ENCODE measurements at regions not wholly inside any gene's neighbourhood (a gene's known extent, or its start where the extent isn't known, plus 50 kb on each side); places are given as distances from the start of the nearest gene placed in this dataset.
"Not testable (repeated sequence)": the region's sequence is repeated elsewhere in the genome, so short reads cannot be mapped to it uniquely, and the experiment has no call there.

GRCh38 chr4:53844551-53844950, 219.9 kb downstream of the CHIC2 start:
- H3K27me3 Mint-ChIP-seq, result no peaks in the 10 kb centered on the region
- no peak overlapping the region for H3K27ac Mint-ChIP-seq
- CTCF ChIA-PET, result no interaction called here
- H3K4me3 Mint-ChIP-seq, result no peak overlapping the region
- DNase-seq, result no peak
- no peaks in the 10 kb centered on the region for H3K4me1 Mint-ChIP-seq
- no peaks in the 10 kb centered on the region for H3K9me3 Mint-ChIP-seq
- no peaks in the 10 kb centered on the region for H3K36me3 Mint-ChIP-seq

GRCh38 chr4:53844133-53844532, 220.3 kb downstream of the CHIC2 start:
- Mint-ChIP-seq H3K9me3 (no peaks in the 10 kb centered on the region), H3K36me3 (no peaks in the 10 kb centered on the region), H3K27ac (no peak overlapping the region), H3K4me3 (no peak overlapping the region), H3K27me3 (no peaks in the 10 kb centered on the region), H3K4me1 (no peaks in the 10 kb centered on the region)
- CTCF ChIA-PET, result no interaction called here
- no peak for DNase-seq

- Mint-ChIP-seq H3K27ac (no peak overlapping the region), H3K36me3 (no peaks in the 10 kb centered on the region), H3K27me3 (no peaks in the 10 kb centered on the region), H3K4me1 (no peaks in the 10 kb centered on the region), H3K4me3 (no peak overlapping the region), H3K9me3 (no peaks in the 10 kb centered on the region)
- DNase-seq, result no peak
- CTCF ChIA-PET, result no interaction called here
Observed at GRCh38 chr4:53841711-53842110, 222.7 kb downstream of the CHIC2 start.

- Mint-ChIP-seq H3K27ac (no peak overlapping the region), H3K9me3 (no peaks in the 10 kb centered on the region), H3K36me3 (no peaks in the 10 kb centered on the region), H3K4me1 (no peaks in the 10 kb centered on the region), H3K4me3 (no peak overlapping the region), H3K27me3 (no peaks in the 10 kb centered on the region)
- CTCF ChIA-PET, result no interaction called here
- DNase-seq, result no peak
Observed at GRCh38 chr4:53840643-53841042, 223.8 kb downstream of the CHIC2 start.

- H3K4me1 Mint-ChIP-seq, CTCF ChIA-PET, H3K27ac Mint-ChIP-seq, DNase-seq, H3K4me3 Mint-ChIP-seq, H3K36me3 Mint-ChIP-seq, H3K27me3 Mint-ChIP-seq: not testable (repeated sequence)
- peaks cover 18% of the 10 kb centered on the region for H3K9me3 Mint-ChIP-seq
Observed at GRCh38 chr4:53833302-53834003, 231.0 kb downstream of the CHIC2 start.

- Mint-ChIP-seq H3K27me3 (no peaks in the 10 kb centered on the region), H3K36me3 (no peaks in the 10 kb centered on the region), H3K9me3 (peaks cover 18% of the 10 kb centered on the region), H3K4me1 (no peaks in the 10 kb centered on the region), H3K4me3 (no peak overlapping the region), H3K27ac (no peak overlapping the region)
- CTCF ChIA-PET, result no interaction called here
- no peak for DNase-seq
Observed at GRCh38 chr4:53832549-53832948, 231.9 kb downstream of the CHIC2 start.

GRCh38 chr4:53830511-53830910, 233.9 kb downstream of the CHIC2 start:
- H3K4me3 Mint-ChIP-seq, result no peak overlapping the region
- H3K36me3 Mint-ChIP-seq, result no peaks in the 10 kb centered on the region
- no peaks in the 10 kb centered on the region for H3K27me3 Mint-ChIP-seq
- CTCF ChIA-PET, result no interaction called here
- DNase-seq, result no peak
- peaks cover 18% of the 10 kb centered on the region for H3K9me3 Mint-ChIP-seq
- no peaks in the 10 kb centered on the region for H3K4me1 Mint-ChIP-seq
- no peak overlapping the region for H3K27ac Mint-ChIP-seq

GRCh38 chr4:53821179-53821851, 230.0 kb upstream of the LNX1 start:
- Mint-ChIP-seq H3K4me3 (no peak overlapping the region), H3K27me3 (no peaks in the 10 kb centered on the region), H3K27ac (no peak overlapping the region), H3K4me1 (no peaks in the 10 kb centered on the region), H3K36me3 (no peaks in the 10 kb centered on the region), H3K9me3 (no peaks in the 10 kb centered on the region)
- CTCF ChIA-PET, result no interaction called here
- DNase-seq, result no peak

- H3K27ac Mint-ChIP-seq, result no peak overlapping the region
- H3K4me3 Mint-ChIP-seq, result no peak overlapping the region
- no peaks in the 10 kb centered on the region for H3K4me1 Mint-ChIP-seq
- CTCF ChIA-PET, result no interaction called here
- no peak for DNase-seq
- H3K36me3 Mint-ChIP-seq, result no peaks in the 10 kb centered on the region
- H3K27me3 Mint-ChIP-seq, result peaks cover 3% of the 10 kb centered on the region
- no peaks in the 10 kb centered on the region for H3K9me3 Mint-ChIP-seq
Observed at GRCh38 chr4:53818104-53818503, 226.8 kb upstream of the LNX1 start.

GRCh38 chr4:53816561-53816960, 225.3 kb upstream of the LNX1 start:
- no peak overlapping the region for H3K4me3 Mint-ChIP-seq
- H3K36me3 Mint-ChIP-seq, result no peaks in the 10 kb centered on the region
- H3K27me3 Mint-ChIP-seq, result peaks cover 3% of the 10 kb centered on the region
- H3K9me3 Mint-ChIP-seq, result no peaks in the 10 kb centered on the region
- no peaks in the 10 kb centered on the region for H3K4me1 Mint-ChIP-seq
- DNase-seq, result no peak
- no peak overlapping the region for H3K27ac Mint-ChIP-seq
- CTCF ChIA-PET, result no interaction called here

- Mint-ChIP-seq H3K27me3 (peaks cover 3% of the 10 kb centered on the region), H3K36me3 (no peaks in the 10 kb centered on the region), H3K4me1 (no peaks in the 10 kb centered on the region), H3K4me3 (no peak overlapping the region), H3K27ac (no peak overlapping the region), H3K9me3 (no peaks in the 10 kb centered on the region)
- DNase-seq, result no peak
- CTCF ChIA-PET, result no interaction called here
Observed at GRCh38 chr4:53815281-53815680, 224.0 kb upstream of the LNX1 start.

GRCh38 chr4:53813998-53814397, 222.7 kb upstream of the LNX1 start:
- Mint-ChIP-seq H3K27me3 (peaks cover 3% of the 10 kb centered on the region), H3K9me3 (no peaks in the 10 kb centered on the region), H3K36me3 (no peaks in the 10 kb centered on the region), H3K27ac (no peak overlapping the region), H3K4me3 (no peak overlapping the region), H3K4me1 (no peaks in the 10 kb centered on the region)
- CTCF ChIA-PET, result no interaction called here
- DNase-seq, result no peak

- DNase-seq, result no peak
- CTCF ChIA-PET, result no interaction called here
- no peak overlapping the region for H3K4me3 Mint-ChIP-seq
- H3K9me3 Mint-ChIP-seq, result no peaks in the 10 kb centered on the region
- no peak overlapping the region for H3K27ac Mint-ChIP-seq
- H3K27me3 Mint-ChIP-seq, result peaks cover 8% of the 10 kb centered on the region
- H3K4me1 Mint-ChIP-seq, result no peaks in the 10 kb centered on the region
- no peaks in the 10 kb centered on the region for H3K36me3 Mint-ChIP-seq
Observed at GRCh38 chr4:53810643-53811042, 219.4 kb upstream of the LNX1 start.

- CTCF ChIA-PET, result no interaction called here
- H3K27ac Mint-ChIP-seq, result no peak overlapping the region
- no peaks in the 10 kb centered on the region for H3K36me3 Mint-ChIP-seq
- DNase-seq, result no peak
- no peaks in the 10 kb centered on the region for H3K4me1 Mint-ChIP-seq
- H3K27me3 Mint-ChIP-seq, result peaks cover 8% of the 10 kb centered on the region
- H3K9me3 Mint-ChIP-seq, result no peaks in the 10 kb centered on the region
- H3K4me3 Mint-ChIP-seq, result no peak overlapping the region
Observed at GRCh38 chr4:53809816-53810215, 218.5 kb upstream of the LNX1 start.

GRCh38 chr4:53805291-53805690, 214.0 kb upstream of the LNX1 start:
- no peaks in the 10 kb centered on the region for H3K36me3 Mint-ChIP-seq
- CTCF ChIA-PET, result interaction anchor here (1.0 to 1.1 kb wide), 2 partner anchors 429 to 790 kb away, joined by 4 read pairs; no protein-coding TSS in a partner anchor
- H3K27me3 Mint-ChIP-seq, result peaks cover 8% of the 10 kb centered on the region
- H3K27ac Mint-ChIP-seq, result no peak overlapping the region
- no peaks in the 10 kb centered on the region for H3K4me1 Mint-ChIP-seq
- H3K9me3 Mint-ChIP-seq, result no peaks in the 10 kb centered on the region
- H3K4me3 Mint-ChIP-seq, result no peak overlapping the region
- DNase-seq, result no peak

Data from activated naive CD4-positive, alpha-beta T cell treated with anti-CD3 and anti-CD28 coated beads, Interleukin-2, amount 10 ng/mL, durations not matched to agents 7 days and 5 days (primary cell).